Middle frontal gyrus (tissue), 1 donor: ENCODE measurements at regions not wholly inside any gene's neighbourhood (a gene's known extent, or its start where the extent isn't known, plus 50 kb on each side); places are given as distances from the start of the nearest gene placed in this dataset.
A peak's percentile ranks its signal among the peaks of the same experiment; 100 is the strongest.

Experiments used
- DNase-seq: peaks from one replicate; pipeline ENCODE4 v3.0.0-alpha.2; 2015; ENCODE audit warnings: low spot score; ENCODE audit errors: extremely low spot score

DNA sequence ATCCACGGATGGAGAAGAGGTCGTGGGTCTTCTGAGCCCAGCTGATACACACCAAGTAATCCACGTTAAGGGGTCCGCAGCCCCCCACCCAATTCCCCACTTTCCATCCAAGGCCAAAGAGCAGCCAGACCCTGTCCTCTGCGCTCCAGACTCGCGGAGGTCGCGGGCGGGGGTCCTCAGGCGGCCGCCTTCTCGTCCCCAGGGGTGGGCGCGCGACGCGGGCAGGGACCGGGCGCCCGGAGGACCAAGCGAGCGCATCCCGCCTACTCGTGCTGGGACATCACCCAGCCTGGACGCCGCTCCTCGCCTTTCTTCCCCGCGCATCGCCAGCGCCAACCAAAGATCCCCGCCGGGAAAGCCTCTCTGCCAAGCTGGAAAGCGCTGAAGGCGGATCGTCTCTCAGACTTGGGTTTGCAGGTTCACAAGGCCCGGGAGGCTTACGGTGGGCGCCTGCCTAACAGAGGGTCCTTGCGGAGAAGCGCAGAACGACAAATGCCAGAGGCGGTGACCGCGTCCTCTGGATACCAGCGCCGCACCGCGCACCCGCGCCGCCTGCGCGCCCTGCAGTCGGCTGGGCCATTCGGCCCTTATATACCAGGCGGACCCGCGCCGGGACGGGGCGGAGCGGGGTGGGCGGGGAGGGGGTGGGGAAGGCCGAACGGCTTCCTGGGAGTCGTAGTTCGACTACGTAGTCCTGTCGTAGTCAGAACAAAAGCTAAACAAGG lies 471.6 kb downstream of the SOX9 start:
- peak; percentile 57 for DNase-seq

- no peak for DNase-seq
Measured at GRCh38 chr17:72592967-72593325, 472.1 kb downstream of the SOX9 start.

DNA sequence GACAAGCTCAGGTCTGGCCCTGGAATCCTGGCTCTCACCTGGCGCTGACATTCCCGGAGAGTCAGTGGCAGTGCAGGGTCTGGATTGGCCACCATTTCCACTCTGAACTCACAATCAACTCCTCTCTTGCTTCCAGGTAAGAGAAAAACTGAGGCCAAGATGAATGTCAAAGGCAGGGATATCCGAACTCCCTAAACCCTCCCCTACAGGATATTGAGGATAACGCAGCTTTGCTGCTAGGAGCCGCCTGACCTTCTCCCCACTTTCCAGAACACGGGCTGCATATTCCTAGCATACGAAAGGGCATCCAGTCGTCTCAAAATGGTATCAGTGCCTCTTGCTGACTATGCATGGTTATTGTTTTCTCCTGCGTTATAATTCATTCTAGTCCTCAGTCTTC lies 473.4 kb downstream of the SOX9 start:
- DNase-seq, result no peak
